H1 (cell line): ENCODE measurements at regions not wholly inside any gene's neighbourhood (a gene's known extent, or its start where the extent isn't known, plus 50 kb on each side); places are given as distances from the start of the nearest gene placed in this dataset.

Experiments
- CTCF ChIA-PET: fragments of 300-600 bp; sonication (Branson Sonifier 250); formaldehyde crosslinking; loops from one replicate; lab custom pipeline; 2021; ENCODE audit not compliant: partially characterized antibody; lab: Charles Lee
- POLR2A ChIA-PET: fragments of 300-600 bp; sonication (Branson Sonifier 250); formaldehyde crosslinking; loops from one replicate; lab custom pipeline; 2021; ENCODE audit warnings: inconsistent platforms; ENCODE audit not compliant: partially characterized antibody; lab: Charles Lee
- DNase-seq, 2 experiments: peaks; one replicate each; pipeline versions ENCODE4 v3.0.0 to v3.0.0-alpha.2; 2010 to 2022; ENCODE audit warnings: low spot score in 2 of 2, low read depth in 1 of 2, mixed read lengths in 1 of 2
- FAIRE-seq: peaks from 2 replicates; lab custom pipeline; 2011; peaks lifted over from hg19 to GRCh38; lab: Jason Lieb, UNC
- H2AFZ ChIP-seq: 2 replicates; pipeline ENCODE4 v1.8.1; 2012; ENCODE audit warnings: low read length, inconsistent platforms
- H2AK5ac ChIP-seq: 2 replicates; pipeline ENCODE4 v1.6.1; 2013; ENCODE audit warnings: low read depth, low read length
- H2BK120ac ChIP-seq: replicated peaks from 2 replicates; pipeline ENCODE3; 2013; ENCODE audit warnings: low read depth, low read length, inconsistent platforms
- H2BK12ac ChIP-seq: 2 replicates; pipeline ENCODE4 v1.6.1; 2013; ENCODE audit warnings: low read depth, low read length
- H2BK15ac ChIP-seq: 2 replicates; pipeline ENCODE4 v1.6.1; 2013; ENCODE audit warnings: low read length
- H2BK20ac ChIP-seq: 2 replicates; pipeline ENCODE4 v1.6.1; 2013; ENCODE audit warnings: low read length
- H2BK5ac ChIP-seq: 2 replicates; pipeline ENCODE4 v1.6.1; 2013; ENCODE audit warnings: low read depth, low read length
- H3K14ac ChIP-seq: 2 replicates; pipeline ENCODE4 v1.6.1; 2013; ENCODE audit warnings: inconsistent platforms; ENCODE audit not compliant: insufficient read length
- H3K18ac ChIP-seq: 2 replicates; pipeline ENCODE4 v1.6.1; 2013; ENCODE audit warnings: low read length; ENCODE audit errors: extremely low read depth
- H3K23ac ChIP-seq: 2 replicates; pipeline ENCODE4 v1.6.1; 2013; ENCODE audit warnings: inconsistent platforms; ENCODE audit not compliant: insufficient read length
- H3K23me2 ChIP-seq: 2 replicates; pipeline ENCODE4 v1.6.1; 2013; ENCODE audit warnings: low read depth, low read length
- H3K27ac ChIP-seq: 2 replicates; pipeline ENCODE4 v1.6.1; 2011; ENCODE audit warnings: low read depth, low read length, inconsistent platforms
- H3K27me3 ChIP-seq, 4 experiments: replicated peaks in 1 of 4; 1 replicate in 1 of 4; 2 replicates in 3 of 4; pipeline versions ENCODE4 v1.6.1 to v1.8.1; 2011 to 2013; ENCODE audit warnings: low read length in 3 of 4, mild to moderate bottlenecking in 3 of 4, inconsistent platforms in 2 of 4, mixed read lengths in 2 of 4, moderate library complexity in 1 of 4; ENCODE audit not compliant: control insufficient read depth in 3 of 4, insufficient read depth in 3 of 4; ENCODE audit errors: extremely low read depth in 1 of 4
- H3K36me3 ChIP-seq, 4 experiments: 2 replicates each; pipeline versions ENCODE4 v1.6.1 to v1.8.1; 2011 to 2013; ENCODE audit warnings: mild to moderate bottlenecking in 4 of 4, low read length in 3 of 4, moderate library complexity in 2 of 4, control low read depth in 1 of 4, inconsistent platforms in 1 of 4; ENCODE audit not compliant: insufficient read depth in 4 of 4, control insufficient read depth in 2 of 4
- H3K4ac ChIP-seq: replicated peaks from 2 replicates; pipeline ENCODE3; 2013; ENCODE audit warnings: low read length, low read depth, mixed read lengths, inconsistent platforms; ENCODE audit not compliant: insufficient read length
- H3K4me1 ChIP-seq, 4 experiments: replicated peaks in 1 of 4; 1 replicate in 1 of 4; 2 replicates in 3 of 4; pipeline versions ENCODE4 v1.6.1 to v1.8.1; 2011 to 2013; ENCODE audit warnings: low read length in 3 of 4, inconsistent platforms in 2 of 4, mixed read lengths in 1 of 4; ENCODE audit not compliant: insufficient read depth in 4 of 4, control insufficient read depth in 3 of 4
- H3K4me2 ChIP-seq, 2 experiments: 2 replicates each; pipeline versions ENCODE4 v1.6.1 to v1.8.1; 2011 to 2013; ENCODE audit warnings: low read depth in 2 of 2, low read length in 2 of 2, control low read depth in 1 of 2, inconsistent platforms in 1 of 2, mild to moderate bottlenecking in 1 of 2; ENCODE audit not compliant: insufficient read depth in 1 of 2
- H3K4me3 ChIP-seq, 4 experiments: fragments of 200-600, 300-600 bp in 1 of 4; sonication (generic), shearing (Covaris generic), sonication (Bioruptor Twin) in 1 of 4; 2 replicates each; pipeline versions ENCODE4 v1.5.1 to v1.8.1; 2011 to 2016; ENCODE audit warnings: low read length in 4 of 4, low read depth in 3 of 4, control low read depth in 2 of 4, inconsistent platforms in 2 of 4, mild to moderate bottlenecking in 2 of 4, mixed read lengths in 1 of 4, moderate library complexity in 1 of 4; ENCODE audit not compliant: insufficient read depth in 2 of 4; ENCODE audit errors: extremely low read depth in 1 of 4
- H3K56ac ChIP-seq: replicated peaks from 2 replicates; pipeline ENCODE3; 2013; ENCODE audit warnings: low read depth, mild to moderate bottlenecking, mixed read lengths, low read length, inconsistent platforms; ENCODE audit not compliant: insufficient read length
- H3K79me1 ChIP-seq: 2 replicates; pipeline ENCODE4 v1.6.1; 2013; ENCODE audit warnings: low read depth, low read length, control low read depth
- H3K79me2 ChIP-seq, 2 experiments: 2 replicates each; pipeline versions ENCODE4 v1.6.1 to v1.8.1; 2012 to 2013; ENCODE audit warnings: low read length in 2 of 2, mild to moderate bottlenecking in 2 of 2, inconsistent platforms in 1 of 2; ENCODE audit not compliant: insufficient read depth in 2 of 2, control insufficient read depth in 1 of 2
- H3K9ac ChIP-seq, 4 experiments: replicated peaks in 1 of 4; 1 replicate in 1 of 4; 2 replicates in 3 of 4; pipeline versions ENCODE4 v1.6.1 to v1.8.1; 2011 to 2013; ENCODE audit warnings: low read depth in 3 of 4, low read length in 3 of 4, control low read depth in 2 of 4, mild to moderate bottlenecking in 2 of 4, moderate library complexity in 2 of 4, inconsistent platforms in 1 of 4; ENCODE audit errors: extremely low read depth in 1 of 4
- H3K9me3 ChIP-seq, 2 experiments: 2 replicates each; pipeline versions ENCODE4 v1.6.1 to v1.8.1; 2012 to 2013; ENCODE audit warnings: mild to moderate bottlenecking in 2 of 2, moderate library complexity in 2 of 2, control low read depth in 1 of 2, inconsistent platforms in 1 of 2, low read depth in 1 of 2, low read length in 1 of 2, mixed read lengths in 1 of 2; ENCODE audit not compliant: insufficient read depth in 2 of 2
- H4K20me1 ChIP-seq, 2 experiments: replicated peaks in 1 of 2; 2 replicates each; pipeline versions ENCODE3 to v1.8.1; 2011 to 2013; ENCODE audit warnings: inconsistent platforms in 2 of 2, low read length in 2 of 2, mild to moderate bottlenecking in 1 of 2; ENCODE audit not compliant: insufficient read depth in 2 of 2, control insufficient read depth in 1 of 2
- H4K5ac ChIP-seq: 2 replicates; pipeline ENCODE4 v1.6.1; 2013; ENCODE audit warnings: low read length, low read depth, mixed read lengths, inconsistent platforms; ENCODE audit not compliant: insufficient read length
- H4K8ac ChIP-seq: 2 replicates; pipeline ENCODE4 v1.8.0; 2013; ENCODE audit warnings: mild to moderate bottlenecking, moderate library complexity, low read length, inconsistent platforms; ENCODE audit not compliant: insufficient read depth; ENCODE audit errors: extremely low read depth
- H4K91ac ChIP-seq: replicated peaks from 2 replicates; pipeline ENCODE3; 2013; ENCODE audit warnings: low read length, mixed read lengths, inconsistent platforms; ENCODE audit not compliant: insufficient read length
- BCL11A ChIP-seq, 2 experiments: IDR thresholded peaks; one replicate each; pipeline ENCODE4 v1.6.1; 2011; ENCODE audit warnings: low read depth in 2 of 2, low read length in 2 of 2, mild to moderate bottlenecking in 2 of 2
- CBX5 ChIP-seq: fragments of 300-800, 300-1000 bp; sonication (generic); IDR thresholded peaks from 2 replicates; pipeline ENCODE4 v1.7.1; 2016; ENCODE audit warnings: antibody characterized with exemption, low read length, low read depth
- CTBP2 ChIP-seq: IDR thresholded peaks from 2 replicates; pipeline ENCODE4 v1.7.0; 2011; ENCODE audit warnings: borderline replicate concordance, mild to moderate bottlenecking, moderate library complexity, mixed read lengths, low read length; ENCODE audit not compliant: insufficient read depth, insufficient read length
- HDAC2 ChIP-seq, 2 experiments: fragments of 300-600 bp in 1 of 2; sonication (generic) in 1 of 2; IDR thresholded peaks; 2 replicates each; pipeline ENCODE4 v1.6.1; 2011 to 2012; ENCODE audit warnings: low read depth in 2 of 2, low read length in 2 of 2, mild to moderate bottlenecking in 2 of 2, moderate library complexity in 2 of 2, borderline replicate concordance in 1 of 2, inconsistent platforms in 1 of 2
- JUND ChIP-seq: IDR thresholded peaks from 2 replicates; pipeline ENCODE4 v1.6.1; 2011; ENCODE audit warnings: mild to moderate bottlenecking, improper control_type of control experiment, low read length
- KDM4A ChIP-seq: IDR thresholded peaks from one replicate; pipeline ENCODE4 v1.7.1; 2012; ENCODE audit warnings: low read depth, mild to moderate bottlenecking, moderate library complexity, low read length, inconsistent platforms; ENCODE audit not compliant: severe bottlenecking
- NANOG ChIP-seq: IDR thresholded peaks from 2 replicates; pipeline ENCODE4 v1.6.1; 2011; ENCODE audit warnings: low read length, low read depth, mild to moderate bottlenecking, inconsistent platforms; ENCODE audit not compliant: insufficient read depth, poor library complexity, severe bottlenecking
- POLR2A ChIP-seq, 2 experiments: IDR thresholded peaks; 1 replicate in 1 of 2; 2 replicates in 1 of 2; pipeline ENCODE4 v1.6.1; 2011; ENCODE audit warnings: low read depth in 2 of 2, low read length in 2 of 2, mild to moderate bottlenecking in 2 of 2; ENCODE audit errors: control extremely low read depth in 1 of 2
- SP1 ChIP-seq: IDR thresholded peaks from 2 replicates; pipeline ENCODE4 v1.6.1; 2011; ENCODE audit warnings: low read depth, low read length
- SRF ChIP-seq: IDR thresholded peaks from 2 replicates; pipeline ENCODE4 v1.6.1; 2011; ENCODE audit warnings: mild to moderate bottlenecking, low read depth, low read length, moderate library complexity
- SUZ12 ChIP-seq: fragments of 200-600 bp; sonication (generic); IDR thresholded peaks from 2 replicates; pipeline ENCODE4 v1.6.1; 2012; ENCODE audit warnings: mild to moderate bottlenecking, inconsistent platforms, low read length, moderate library complexity, mixed read lengths
- TBP ChIP-seq: IDR thresholded peaks from 2 replicates; pipeline ENCODE4 v1.6.1; 2011; ENCODE audit warnings: low read depth, low read length, improper control_type of control experiment
- TEAD4 ChIP-seq: IDR thresholded peaks from 2 replicates; pipeline ENCODE4 v1.6.1; 2012; ENCODE audit warnings: low read depth, low read length, inconsistent platforms, mixed read lengths
- YY1 ChIP-seq: IDR thresholded peaks from 2 replicates; pipeline ENCODE4 v1.6.1; 2011; ENCODE audit warnings: low read depth, mild to moderate bottlenecking, low read length
- WGBS, 2 experiments: shearing (Covaris generic) in 1 of 2; methylation state at CpG; one replicate each; pipeline versions ENCODE4 v1.1.6 to v1.1.7; 2013 to 2015; ENCODE audit warnings: low lambda C conversion rate in 2 of 2, mixed read lengths in 2 of 2, inconsistent platforms in 1 of 2, low coverage in 1 of 2, missing lambda C conversion rate in 1 of 2; ENCODE audit not compliant: insufficient replicate concordance in 2 of 2, insufficient coverage in 1 of 2, insufficient read length in 1 of 2; ENCODE audit errors: extremely low coverage in 1 of 2, missing lambda C conversion rate in 1 of 2; 5-methylcytosine and 5-hydroxymethylcytosine counted together

DNA sequence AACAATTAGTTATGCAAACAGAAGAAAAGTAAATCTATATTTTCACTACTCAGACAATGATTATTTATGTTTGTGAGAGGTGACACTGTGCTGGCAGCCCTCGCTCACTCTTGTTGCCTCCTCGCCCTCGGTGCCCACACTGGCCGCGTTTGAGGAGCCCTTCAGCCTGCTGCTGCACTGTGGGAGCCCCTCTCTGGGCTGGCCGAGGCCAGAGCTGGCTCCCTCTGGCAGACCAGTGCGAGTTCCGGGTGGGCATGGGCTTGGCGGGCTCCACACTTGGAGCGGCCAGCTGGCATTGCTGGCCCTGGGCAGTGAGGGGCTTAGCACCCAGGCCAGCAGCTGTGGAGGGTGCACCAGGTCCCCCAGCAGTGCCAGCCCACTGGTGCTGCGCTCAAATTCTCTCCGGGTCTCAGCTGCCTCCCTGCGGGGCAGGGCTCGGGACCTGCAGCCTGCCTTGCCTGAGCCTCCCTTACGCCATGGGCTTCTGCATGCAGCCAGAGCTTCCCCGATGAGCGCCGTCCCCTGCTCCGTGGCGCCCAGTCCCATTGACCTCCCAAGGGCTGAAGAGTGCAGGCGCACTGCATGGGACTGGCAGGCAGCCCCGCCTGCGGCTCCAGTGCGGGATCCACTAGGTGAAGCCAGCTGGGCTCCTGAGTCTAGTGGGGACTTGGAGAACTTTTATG is 902.6 kb downstream of the PDHA2 start:
- no peak overlapping the region for H2AK5ac ChIP-seq
- TF ChIP-seq BCL11A (IDR thresholded peaks at IDR 0.05; ENCODE audit: low read depth in 2 of 2, low read length in 2 of 2): no peak
- no peak for TF ChIP-seq SUZ12
- no peak for TF ChIP-seq NANOG
- no peak for TF ChIP-seq SP1
- no peak for TF ChIP-seq KDM4A
- no peak for TF ChIP-seq CBX5
- no peak for TF ChIP-seq TBP
- no peak for TF ChIP-seq TEAD4
- no peak for TF ChIP-seq POLR2A (IDR thresholded peaks at IDR 0.05; ENCODE audit: control extremely low read depth in 1 of 2, low read depth in 2 of 2, low read length in 2 of 2)
- no peak for TF ChIP-seq CTBP2
- TF ChIP-seq HDAC2 (IDR thresholded peaks at IDR 0.05; ENCODE audit: borderline replicate concordance in 1 of 2, low read depth in 2 of 2, low read length in 2 of 2): no peak
- no peak for TF ChIP-seq YY1
- TF ChIP-seq SRF: no peak
- TF ChIP-seq JUND: no peak

More for the DNA sequence above, 902.6 kb downstream of the PDHA2 start:
- H3K9me3 ChIP-seq: peaks cover 11 to 25% of the 10 kb centered on the region in 2 experiments
- no peaks in the 10 kb centered on the region for H4K20me1 ChIP-seq
- no peak overlapping the region for H3K56ac ChIP-seq
- no peaks in the 10 kb centered on the region for H3K27me3 ChIP-seq
- no peak overlapping the region for H3K27ac ChIP-seq
- H3K18ac ChIP-seq: no peak overlapping the region
- H4K5ac ChIP-seq: no peak overlapping the region
- H2BK15ac ChIP-seq: no peak overlapping the region
- H2BK12ac ChIP-seq: no peak overlapping the region
- ChIA-PET CTCF (no interaction called here), POLR2A (no interaction called here)
- WGBS, 2 experiments: 93% methylated on average over 23 of the region's 24 CpGs; no CpG with 5 or more reads in 1 of the 2 experiments
- H2AFZ ChIP-seq: no peak overlapping the region
- peaks cover 0 to 14% (median 5%) of the 10 kb centered on the region in 4 experiments; a peak in 3 of 8 replicates for H3K36me3 ChIP-seq
- no peak overlapping the region for H3K14ac ChIP-seq
- no peaks in the 10 kb centered on the region for H3K79me2 ChIP-seq
- H2BK20ac ChIP-seq: no peak overlapping the region
- no peaks in the 10 kb centered on the region for H3K4me1 ChIP-seq
- H4K91ac ChIP-seq: no peak overlapping the region
- H3K4me3 ChIP-seq: no peak overlapping the region
- H3K23ac ChIP-seq: no peak overlapping the region
- H3K4ac ChIP-seq: no peak overlapping the region
- no peak overlapping the region for H2BK120ac ChIP-seq
- no peak overlapping the region for H3K4me2 ChIP-seq
- FAIRE-seq (no peak), DNase-seq (no peak)
- H3K23me2 ChIP-seq: no peaks in the 10 kb centered on the region; the same call in 1 of the 2 replicates
- H3K9ac ChIP-seq: no peak overlapping the region
- H4K8ac ChIP-seq: no peak overlapping the region
- H3K79me1 ChIP-seq: no peaks in the 10 kb centered on the region
- no peak overlapping the region for H2BK5ac ChIP-seq
